ENCODE measurements at regions not wholly inside any gene's neighbourhood (a gene's known extent, or its start where the extent isn't known, plus 50 kb on each side); places are given as distances from the start of the nearest gene placed in this dataset.
A peak's percentile ranks its signal among the peaks of the same experiment; 100 is the strongest.

- Histone ChIP-seq H3K4me1 (ENCODE audit: insufficient read depth, low read length) (peaks cover 29% of the 10 kb centered on the region), H3K79me2 (ENCODE audit: insufficient read depth, low read length) (no peaks in the 10 kb centered on the region), H3K9me3 (ENCODE audit: low read length) (no peaks in the 10 kb centered on the region), H3K27ac (ENCODE audit: extremely low read length, insufficient read depth, low read length) (no peak overlapping the region), H3K36me3 (replicated peaks in 1 of 2; ENCODE audit: control insufficient read depth in 1 of 2, insufficient read depth in 2 of 2, low read length in 2 of 2) (no peaks in the 10 kb centered on the region), H2AFZ (ENCODE audit: low read length) (no peak overlapping the region), H3K4me2 (ENCODE audit: low read depth, low read length) (peak overlapping the region; percentile 79), H4K20me1 (ENCODE audit: insufficient read depth, low read length) (no peaks in the 10 kb centered on the region), H3K27me3 (ENCODE audit: control insufficient read depth in 1 of 2, insufficient read depth in 2 of 2, low read length in 2 of 2) (peaks cover 0 to 20% of the 10 kb centered on the region in 2 experiments; a peak in 3 of 5 replicates), H3K9ac (ENCODE audit: insufficient read depth, low read depth, low read length) (no peak overlapping the region), H3K4me3 (replicated peaks in 1 of 3; ENCODE audit: insufficient read depth in 1 of 3, low read depth in 2 of 3, low read length in 3 of 3) (peak overlapping the region; percentile 22 to 61 (median 40))
- 9% methylated on average over 6 of the region's 11 CpGs for WGBS (ENCODE audit: low lambda C conversion rate)
- in situ Hi-C loops (cut with HindIII; ENCODE audit: extremely low pct_ligation_motif_present, low pct_unique_long_range_greater_than_20kb) (no loop called here), intact Hi-C loops (cut with micrococcal nuclease; ENCODE audit: unreplicated experiment) (no loop called here)
- POLR2A ChIA-PET = interaction anchor here (0.6 to 0.9 kb wide), 3 partner anchors 10 to 363 kb away, joined by 3 to 4 read pairs (median 3); partner anchors contain the start of gene RASL11A
- CTCF ChIA-PET (ENCODE audit: low intra/inter-chr PET ratio, low total read pairs) = no interaction called here
- no peak for DNase-seq (ENCODE audit: low spot score)
- TF ChIP-seq SIN3B (IDR thresholded peaks at IDR 0.05; ENCODE audit: low read length) = no peak
- TF ChIP-seq NFAT5 (CRISPR knock-in tag; IDR thresholded peaks at IDR 0.05) = no peak
- no peak for TF ChIP-seq ZNF850 (CRISPR knock-in tag; conservative IDR thresholded peaks at IDR 0.05)
- TF ChIP-seq ZNF687 (CRISPR knock-in tag; IDR thresholded peaks at IDR 0.05) = peak; percentile 25; the same call in 1 of the 2 replicates
- no peak for TF ChIP-seq RBAK (CRISPR knock-in tag; IDR thresholded peaks at IDR 0.05)
- ATAC-seq = peak; percentile 56
- no TSS peak for BruUV-seq (replicated peaks)
- FAIRE-seq = no peak
Measured at GRCh38 chr13:27352698-27353097, 71.7 kb upstream of the GTF3A start.
